ENCODE measurements at regions not wholly inside any gene's neighbourhood (a gene's known extent, or its start where the extent isn't known, plus 50 kb on each side); places are given as distances from the start of the nearest gene placed in this dataset.

DNA sequence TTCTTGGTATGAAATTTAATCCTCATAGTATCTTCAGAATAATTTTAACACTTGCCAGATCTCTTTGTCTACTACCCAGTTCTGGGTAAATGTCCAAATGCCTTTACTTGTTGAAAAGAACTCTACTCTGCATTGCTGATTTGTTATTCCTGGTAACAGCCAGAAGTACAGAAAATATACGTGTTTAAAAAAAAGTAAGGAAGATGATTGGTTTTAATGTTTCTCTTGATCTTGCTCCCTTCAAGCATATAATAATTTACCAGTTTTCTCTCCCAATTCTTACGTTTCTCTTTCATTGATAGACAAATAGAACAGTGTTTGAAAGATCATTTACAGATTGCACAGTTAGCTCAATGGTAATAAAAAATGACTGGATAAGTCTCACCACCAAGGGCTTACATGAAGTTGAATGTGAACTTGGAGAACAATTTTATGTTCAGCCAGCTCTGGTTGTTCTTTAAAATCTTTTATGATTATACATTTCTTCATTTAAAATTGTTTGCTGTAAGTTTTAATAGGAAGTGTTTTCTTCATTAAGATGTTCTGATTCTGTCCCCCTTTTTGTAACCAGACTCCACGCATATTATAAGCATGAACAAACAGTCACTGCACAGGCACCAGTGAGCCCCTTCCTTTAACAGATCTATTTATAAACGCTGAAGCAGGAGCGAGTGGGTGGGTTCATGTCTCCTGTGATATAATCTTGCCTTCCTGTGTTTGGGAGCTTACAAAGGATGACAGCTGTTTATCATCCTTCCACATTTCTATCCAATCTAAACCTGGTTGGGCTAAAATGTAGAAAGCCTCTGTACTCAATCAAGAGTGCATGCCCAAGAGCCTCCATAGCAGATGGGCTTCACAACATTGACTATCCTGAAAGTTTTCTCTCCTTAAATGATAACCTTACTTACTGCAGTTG, 299.5 kb downstream of the PRL start:
- TF ChIP-seq, protein P1, sequence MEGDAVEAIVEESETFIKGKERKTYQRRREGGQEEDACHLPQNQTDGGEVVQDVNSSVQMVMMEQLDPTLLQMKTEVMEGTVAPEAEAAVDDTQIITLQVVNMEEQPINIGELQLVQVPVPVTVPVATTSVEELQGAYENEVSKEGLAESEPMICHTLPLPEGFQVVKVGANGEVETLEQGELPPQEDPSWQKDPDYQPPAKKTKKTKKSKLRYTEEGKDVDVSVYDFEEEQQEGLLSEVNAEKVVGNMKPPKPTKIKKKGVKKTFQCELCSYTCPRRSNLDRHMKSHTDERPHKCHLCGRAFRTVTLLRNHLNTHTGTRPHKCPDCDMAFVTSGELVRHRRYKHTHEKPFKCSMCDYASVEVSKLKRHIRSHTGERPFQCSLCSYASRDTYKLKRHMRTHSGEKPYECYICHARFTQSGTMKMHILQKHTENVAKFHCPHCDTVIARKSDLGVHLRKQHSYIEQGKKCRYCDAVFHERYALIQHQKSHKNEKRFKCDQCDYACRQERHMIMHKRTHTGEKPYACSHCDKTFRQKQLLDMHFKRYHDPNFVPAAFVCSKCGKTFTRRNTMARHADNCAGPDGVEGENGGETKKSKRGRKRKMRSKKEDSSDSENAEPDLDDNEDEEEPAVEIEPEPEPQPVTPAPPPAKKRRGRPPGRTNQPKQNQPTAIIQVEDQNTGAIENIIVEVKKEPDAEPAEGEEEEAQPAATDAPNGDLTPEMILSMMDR (IDR thresholded peaks at IDR 0.05; ENCODE audit: borderline replicate concordance, extremely low read depth, low read length, poor library complexity, severe bottlenecking) = no peak
- TF ChIP-seq EZH2 (IDR thresholded peaks at IDR 0.05; ENCODE audit: borderline replicate concordance, low read depth, low read length, severe bottlenecking) = no peak
